Erythroblast (primary cell): ENCODE measurements at regions not wholly inside any gene's neighbourhood (a gene's known extent, or its start where the extent isn't known, plus 50 kb on each side); places are given as distances from the start of the nearest gene placed in this dataset.

Experiments used
- GATA1 ChIP-seq: IDR thresholded peaks from 2 replicates; pipeline ENCODE4 v1.6.1; 2011; ENCODE audit warnings: low read depth, mild to moderate bottlenecking, control low read depth, low read length, moderate library complexity
- POLR2A ChIP-seq: IDR thresholded peaks from 2 replicates; pipeline ENCODE4 v1.6.1; 2011; ENCODE audit warnings: mild to moderate bottlenecking, low read length

DNA sequence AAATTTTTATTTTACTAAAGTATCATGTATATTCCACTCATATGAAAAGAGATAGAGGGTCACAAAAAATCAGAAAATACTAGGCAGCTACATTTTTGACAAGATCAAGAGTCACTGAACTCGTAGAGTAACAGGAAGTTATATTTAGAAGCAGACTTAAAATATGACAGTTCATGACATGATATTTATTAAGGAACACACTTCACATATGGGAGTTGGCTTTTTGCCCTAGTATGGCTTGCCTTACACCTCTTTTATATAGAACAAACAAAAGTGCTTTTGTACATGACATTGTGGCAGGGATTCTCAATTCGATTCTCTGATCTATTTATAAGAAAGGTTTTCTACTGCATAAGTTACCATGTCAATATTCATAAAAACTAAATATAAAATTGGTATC lies 80.1 kb upstream of the GBE1 start:
- TF ChIP-seq POLR2A (no peak), GATA1 (no peak)
